Parathyroid adenoma (tissue), 2 donors: ENCODE measurements at regions not wholly inside any gene's neighbourhood (a gene's known extent, or its start where the extent isn't known, plus 50 kb on each side); places are given as distances from the start of the nearest gene placed in this dataset.

Experiments used
- H2AFZ ChIP-seq: fragments of 300-600 bp; sonication (generic); one replicate; pipeline ENCODE4 v1.7.0; 2017; ENCODE audit warnings: antibody characterized with exemption, mild to moderate bottlenecking
- H3K27ac ChIP-seq: fragments of 300-600 bp; sonication (generic); one replicate; pipeline ENCODE4 v1.7.0; 2017
- H3K27me3 ChIP-seq: fragments of 300-600 bp; sonication (generic); one replicate; pipeline ENCODE4 v1.7.0; 2017; ENCODE audit warnings: low read length; ENCODE audit not compliant: control insufficient read depth, insufficient read depth
- H3K36me3 ChIP-seq: fragments of 300-600 bp; sonication (generic); one replicate; pipeline ENCODE4 v1.7.0; 2017; ENCODE audit warnings: low read length; ENCODE audit not compliant: control insufficient read depth, insufficient read depth
- H3K4me1 ChIP-seq: fragments of 300-600 bp; sonication (generic); one replicate; pipeline ENCODE4 v1.7.0; 2017; ENCODE audit warnings: control low read depth
- H3K4me2 ChIP-seq: fragments of 300-600 bp; sonication (generic); one replicate; pipeline ENCODE4 v1.7.0; 2017; ENCODE audit warnings: low read length
- H3K4me3 ChIP-seq: fragments of 300-600 bp; sonication (generic); one replicate; pipeline ENCODE4 v1.7.0; 2017; ENCODE audit warnings: low read depth, low read length
- H3K79me2 ChIP-seq: fragments of 300-600 bp; sonication (generic); one replicate; pipeline ENCODE4 v1.7.0; 2017; ENCODE audit warnings: control low read depth
- H3K9ac ChIP-seq: fragments of 300-600 bp; sonication (generic); one replicate; pipeline ENCODE4 v1.7.0; 2017; ENCODE audit warnings: mild to moderate bottlenecking
- H3K9me3 ChIP-seq: fragments of 300-600 bp; sonication (generic); one replicate; pipeline ENCODE4 v1.7.0; 2017; ENCODE audit warnings: low read length; ENCODE audit not compliant: control insufficient read depth
- TF ChIP-seq, protein P1 (sequence below): fragments of 300-600 bp; sonication (generic); IDR thresholded peaks from one replicate; pipeline ENCODE4 v1.7.0; 2017; ENCODE audit warnings: antibody characterized with exemption, mild to moderate bottlenecking
- donor health status: primary hyperparathyroidism.

GRCh38 chr9:29144476-29144875 lies 1571.2 kb upstream of the C9orf72 start:
- no peaks in the 10 kb centered on the region for H3K27me3 ChIP-seq
- H3K79me2 ChIP-seq: no peaks in the 10 kb centered on the region
- no peak overlapping the region for H2AFZ ChIP-seq
- H3K4me3 ChIP-seq: no peak overlapping the region
- H3K36me3 ChIP-seq: no peaks in the 10 kb centered on the region
- H3K4me1 ChIP-seq: no peaks in the 10 kb centered on the region
- H3K9ac ChIP-seq: no peak overlapping the region
- TF ChIP-seq, protein P1, sequence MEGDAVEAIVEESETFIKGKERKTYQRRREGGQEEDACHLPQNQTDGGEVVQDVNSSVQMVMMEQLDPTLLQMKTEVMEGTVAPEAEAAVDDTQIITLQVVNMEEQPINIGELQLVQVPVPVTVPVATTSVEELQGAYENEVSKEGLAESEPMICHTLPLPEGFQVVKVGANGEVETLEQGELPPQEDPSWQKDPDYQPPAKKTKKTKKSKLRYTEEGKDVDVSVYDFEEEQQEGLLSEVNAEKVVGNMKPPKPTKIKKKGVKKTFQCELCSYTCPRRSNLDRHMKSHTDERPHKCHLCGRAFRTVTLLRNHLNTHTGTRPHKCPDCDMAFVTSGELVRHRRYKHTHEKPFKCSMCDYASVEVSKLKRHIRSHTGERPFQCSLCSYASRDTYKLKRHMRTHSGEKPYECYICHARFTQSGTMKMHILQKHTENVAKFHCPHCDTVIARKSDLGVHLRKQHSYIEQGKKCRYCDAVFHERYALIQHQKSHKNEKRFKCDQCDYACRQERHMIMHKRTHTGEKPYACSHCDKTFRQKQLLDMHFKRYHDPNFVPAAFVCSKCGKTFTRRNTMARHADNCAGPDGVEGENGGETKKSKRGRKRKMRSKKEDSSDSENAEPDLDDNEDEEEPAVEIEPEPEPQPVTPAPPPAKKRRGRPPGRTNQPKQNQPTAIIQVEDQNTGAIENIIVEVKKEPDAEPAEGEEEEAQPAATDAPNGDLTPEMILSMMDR: no peak
- no peak overlapping the region for H3K27ac ChIP-seq
- H3K4me2 ChIP-seq: no peak overlapping the region
- H3K9me3 ChIP-seq: no peaks in the 10 kb centered on the region

GRCh38 chr9:29150606-29151005 lies 1577.3 kb upstream of the C9orf72 start:
- H3K4me3 ChIP-seq: no peak overlapping the region

DNA sequence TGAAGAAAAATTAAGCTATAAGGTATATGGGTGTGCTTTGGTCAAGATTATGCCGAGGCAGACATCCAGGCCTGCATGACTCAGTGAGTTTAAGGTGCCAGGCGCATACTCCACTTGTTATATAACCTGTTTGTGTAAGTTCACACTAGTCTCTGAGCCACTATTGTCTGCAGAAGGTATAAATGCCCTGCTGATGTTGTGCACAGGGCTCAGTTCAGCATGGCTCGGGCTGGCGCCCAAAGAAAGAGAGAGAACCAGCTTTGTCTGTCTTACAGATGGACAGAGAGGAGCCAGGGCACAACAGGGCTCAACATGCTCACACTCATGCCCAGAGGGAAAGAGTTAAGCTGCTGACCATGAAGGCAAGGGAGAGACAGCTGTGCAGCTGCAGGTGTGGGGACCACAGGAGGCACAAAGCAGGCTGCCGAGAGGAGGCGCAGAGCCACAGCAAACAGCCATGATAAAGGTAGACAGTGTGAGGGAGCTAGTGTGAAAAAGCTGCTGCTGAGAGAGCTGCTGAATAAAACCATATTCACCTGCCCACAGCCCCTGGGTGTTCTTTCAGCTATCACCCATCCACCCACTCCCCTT lies 1587.6 kb upstream of the C9orf72 start:
- no peaks in the 10 kb centered on the region for H3K4me1 ChIP-seq
- TF ChIP-seq, protein P1: no peak

More at GRCh38 chr9:29150606-29151005, 1577.3 kb upstream of the C9orf72 start:
- TF ChIP-seq, protein P1: no peak
- Histone ChIP-seq H3K9me3 (no peaks in the 10 kb centered on the region), H3K79me2 (no peaks in the 10 kb centered on the region), H3K27ac (no peak overlapping the region), H3K27me3 (no peaks in the 10 kb centered on the region), H3K4me1 (no peaks in the 10 kb centered on the region), H3K4me2 (no peak overlapping the region), H3K36me3 (no peaks in the 10 kb centered on the region), H3K9ac (no peak overlapping the region), H2AFZ (no peak overlapping the region)

GRCh38 chr9:29174136-29174535 lies 1600.9 kb upstream of the C9orf72 start:
- H3K9ac ChIP-seq: no peak overlapping the region
- TF ChIP-seq, protein P1: no peak
- H3K4me2 ChIP-seq: no peak overlapping the region
- no peak overlapping the region for H3K27ac ChIP-seq
- H3K36me3 ChIP-seq: no peaks in the 10 kb centered on the region
- no peaks in the 10 kb centered on the region for H3K79me2 ChIP-seq
- no peaks in the 10 kb centered on the region for H3K9me3 ChIP-seq
- H3K4me3 ChIP-seq: no peak overlapping the region
- no peaks in the 10 kb centered on the region for H3K4me1 ChIP-seq
- H2AFZ ChIP-seq: no peak overlapping the region
- no peaks in the 10 kb centered on the region for H3K27me3 ChIP-seq

More for the DNA sequence above, 1587.6 kb upstream of the C9orf72 start:
- no peaks in the 10 kb centered on the region for H3K79me2 ChIP-seq
- H3K27me3 ChIP-seq: no peaks in the 10 kb centered on the region
- no peak overlapping the region for H3K4me2 ChIP-seq
- H3K9me3 ChIP-seq: no peaks in the 10 kb centered on the region
- no peaks in the 10 kb centered on the region for H3K36me3 ChIP-seq
- no peak overlapping the region for H3K9ac ChIP-seq
- H3K4me3 ChIP-seq: no peak overlapping the region
- H2AFZ ChIP-seq: no peak overlapping the region
- H3K27ac ChIP-seq: no peak overlapping the region

DNA sequence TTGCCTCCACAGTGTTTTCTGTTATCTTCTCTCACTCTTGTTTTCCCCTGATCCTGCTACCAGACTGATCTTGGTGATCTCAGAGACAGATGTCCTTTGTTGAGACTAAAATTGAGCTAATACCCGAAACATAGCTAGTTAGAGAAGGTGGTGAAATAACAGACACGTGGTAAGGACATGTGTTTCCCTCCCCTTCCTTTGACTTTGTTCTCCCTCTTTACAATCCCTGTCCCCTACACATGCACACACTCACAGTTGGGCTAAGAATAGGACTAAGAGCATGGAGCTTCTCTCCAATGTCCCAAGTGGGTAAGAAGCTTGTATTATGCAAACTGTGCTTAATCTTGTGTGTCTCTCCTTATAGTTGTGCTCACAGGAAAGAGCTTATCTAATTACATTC lies 1603.0 kb upstream of the C9orf72 start:
- no peak overlapping the region for H3K4me3 ChIP-seq
- H3K9ac ChIP-seq: no peak overlapping the region
- H3K4me1 ChIP-seq: no peaks in the 10 kb centered on the region
- no peaks in the 10 kb centered on the region for H3K79me2 ChIP-seq
- no peaks in the 10 kb centered on the region for H3K9me3 ChIP-seq
- TF ChIP-seq, protein P1: no peak
- no peak overlapping the region for H3K4me2 ChIP-seq
- H2AFZ ChIP-seq: no peak overlapping the region
- no peak overlapping the region for H3K27ac ChIP-seq
- no peaks in the 10 kb centered on the region for H3K27me3 ChIP-seq
- H3K36me3 ChIP-seq: no peaks in the 10 kb centered on the region
